ENCODE measurements at regions not wholly inside any gene's neighbourhood (a gene's known extent, or its start where the extent isn't known, plus 50 kb on each side); places are given as distances from the start of the nearest gene placed in this dataset.
"Not testable (repeated sequence)": the region's sequence is repeated elsewhere in the genome, so short reads cannot be mapped to it uniquely, and the experiment has no call there.

DNA sequence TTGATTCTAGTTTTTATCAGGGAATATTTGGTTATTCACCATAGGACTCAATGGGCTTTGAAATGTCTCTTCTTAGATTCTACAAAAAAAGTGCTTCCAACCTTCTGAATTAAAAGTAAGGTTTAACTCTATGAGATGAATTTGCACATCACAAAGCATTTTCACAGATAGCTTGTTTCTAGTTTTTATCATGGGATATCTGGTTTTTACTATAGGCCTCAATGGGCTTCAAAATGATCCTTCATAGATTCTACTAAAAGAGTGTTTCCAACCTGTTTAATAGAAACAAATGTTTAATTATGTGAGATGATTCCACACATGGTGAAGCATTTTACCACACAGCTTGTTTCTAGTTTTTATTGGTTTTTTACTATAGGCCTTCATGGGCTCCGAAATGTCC is 560.7 kb downstream of the KCNJ18 start:
- DNase-seq (ENCODE audit: low read depth), result no peak

DNA sequence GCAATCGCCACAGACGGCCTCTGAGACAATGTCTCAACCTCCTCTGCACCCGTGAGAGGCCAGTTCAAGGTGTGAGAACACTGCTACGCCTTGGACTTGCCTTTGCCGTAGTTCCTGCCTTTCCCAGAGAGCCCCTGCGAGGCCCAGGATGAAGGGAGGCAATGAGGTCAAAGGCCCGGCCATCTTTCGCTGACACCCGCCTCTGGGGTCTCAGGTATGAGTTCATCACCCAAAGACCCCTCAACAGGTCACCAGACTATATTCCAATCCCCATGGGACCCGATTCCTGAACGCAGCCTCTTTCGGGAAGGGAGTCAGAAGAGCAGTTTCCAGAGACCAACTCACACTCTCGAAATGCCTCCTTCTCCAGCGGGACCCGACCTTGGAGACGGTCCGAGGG is 573.5 kb downstream of the KCNJ18 start:
- no peak for DNase-seq (ENCODE audit: low read depth)

DNA sequence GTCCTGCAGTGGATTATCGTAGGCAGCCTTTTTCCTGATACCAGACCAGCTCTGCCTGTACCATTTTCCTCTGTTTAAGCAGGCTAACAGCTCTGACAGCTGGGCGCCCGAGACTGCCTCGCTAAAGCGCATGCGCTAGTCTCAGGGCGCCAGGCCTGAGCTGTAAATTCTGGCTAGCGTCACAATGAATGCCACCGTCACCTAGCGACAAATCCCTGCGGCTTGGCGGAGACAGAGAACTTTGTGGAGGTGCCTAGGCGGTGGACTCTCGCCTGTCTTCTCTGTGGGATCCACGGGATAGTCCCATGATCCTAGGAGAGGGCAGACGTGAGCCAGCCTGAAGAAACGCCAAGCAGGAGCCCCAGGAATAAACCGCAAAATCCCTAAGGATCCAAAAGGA is 573.9 kb downstream of the KCNJ18 start:
- no peak for DNase-seq (ENCODE audit: low read depth)

DNA sequence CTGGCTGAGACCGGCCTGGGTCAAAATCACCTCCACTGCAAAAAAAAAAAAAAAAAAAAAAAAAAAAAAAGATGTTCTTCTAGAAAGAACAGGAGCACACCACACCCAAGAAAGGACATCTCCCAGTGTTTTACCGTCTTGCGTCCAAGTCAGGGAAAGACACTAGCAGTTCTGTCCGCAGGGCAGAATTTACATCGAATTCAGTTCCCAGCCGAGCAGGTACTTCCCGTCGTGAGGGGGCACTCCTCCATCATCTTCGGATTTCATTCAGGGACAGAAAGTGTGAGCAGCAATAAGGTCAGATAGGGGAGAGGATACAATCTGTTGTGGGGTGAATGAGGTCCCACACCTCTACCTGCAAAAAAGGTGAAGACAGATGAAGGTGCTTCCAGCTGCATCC is 574.7 kb downstream of the KCNJ18 start:
- no peak for DNase-seq (ENCODE audit: low read depth)

DNA sequence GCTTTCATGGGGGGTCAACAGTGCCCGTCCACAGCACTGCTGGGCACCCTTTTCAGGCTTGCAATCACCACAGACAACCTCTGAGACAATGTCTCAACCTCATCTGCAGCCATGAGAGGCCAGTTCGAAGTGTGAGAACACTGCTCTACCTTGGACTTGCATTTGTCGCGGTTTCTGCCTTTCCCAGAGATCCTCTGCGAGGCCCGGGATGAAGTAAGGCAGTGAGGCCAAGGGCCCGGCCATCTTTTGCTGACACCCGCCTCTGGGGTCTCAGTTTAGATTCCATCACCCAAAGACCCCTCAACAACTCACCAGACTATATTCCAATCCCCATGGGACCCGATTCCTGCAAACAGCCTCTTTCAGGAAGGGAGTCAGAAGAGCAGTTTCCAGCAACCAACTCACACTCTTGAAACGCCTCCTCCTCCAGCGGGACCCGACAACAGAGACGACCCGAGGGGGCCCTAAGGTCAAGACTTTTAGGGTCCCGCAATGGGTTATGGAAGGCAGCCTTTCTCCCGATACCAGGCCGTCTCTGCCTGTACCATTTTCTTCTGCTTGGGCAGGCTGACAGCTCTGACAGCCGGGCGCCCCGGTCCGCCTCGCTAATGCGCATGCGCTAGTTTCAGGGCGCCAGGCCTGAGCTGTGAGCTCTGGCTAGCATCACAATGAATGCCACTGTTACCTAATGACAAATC is 576.0 kb downstream of the KCNJ18 start:
- DNase-seq (ENCODE audit: low read depth), result no peak

DNA sequence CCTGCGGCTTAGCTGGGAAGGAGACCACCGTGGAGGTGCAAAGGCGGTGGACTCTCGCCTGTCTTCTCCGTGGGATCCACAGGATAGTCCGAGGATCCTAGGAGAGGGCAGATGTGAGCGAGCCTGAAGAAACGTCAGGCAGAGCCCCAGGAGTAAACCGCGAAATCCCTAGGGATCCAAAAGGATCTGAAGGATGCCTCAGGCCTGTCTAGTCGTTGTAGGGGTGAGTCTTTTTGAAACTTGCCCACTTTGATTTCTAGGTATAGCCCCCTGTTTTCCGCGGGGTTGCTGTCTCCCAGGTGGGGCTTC is 576.5 kb downstream of the KCNJ18 start:
- DNase-seq (ENCODE audit: low read depth), result no peak

DNA sequence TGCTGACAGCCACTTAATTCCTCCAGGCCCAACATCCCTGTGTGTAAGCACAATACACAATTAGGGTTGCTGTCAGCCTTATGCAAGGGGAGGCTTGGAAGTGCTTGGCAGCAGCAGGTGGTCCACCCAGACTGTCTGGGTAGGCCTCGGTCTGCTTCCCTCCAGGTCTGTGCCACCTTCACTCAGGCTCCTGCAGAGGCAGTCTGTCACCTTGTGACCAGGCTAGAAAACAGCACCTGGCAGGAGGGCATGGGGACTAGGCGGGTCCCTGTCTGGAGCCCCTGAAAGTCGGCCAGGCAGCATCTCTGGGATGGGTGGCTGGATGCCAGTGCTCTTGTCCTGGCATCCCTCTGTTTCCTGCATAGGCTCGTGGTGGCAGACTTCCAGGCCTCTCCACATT is 578.1 kb downstream of the KCNJ18 start:
- DNase-seq (ENCODE audit: low read depth), result no peak

DNA sequence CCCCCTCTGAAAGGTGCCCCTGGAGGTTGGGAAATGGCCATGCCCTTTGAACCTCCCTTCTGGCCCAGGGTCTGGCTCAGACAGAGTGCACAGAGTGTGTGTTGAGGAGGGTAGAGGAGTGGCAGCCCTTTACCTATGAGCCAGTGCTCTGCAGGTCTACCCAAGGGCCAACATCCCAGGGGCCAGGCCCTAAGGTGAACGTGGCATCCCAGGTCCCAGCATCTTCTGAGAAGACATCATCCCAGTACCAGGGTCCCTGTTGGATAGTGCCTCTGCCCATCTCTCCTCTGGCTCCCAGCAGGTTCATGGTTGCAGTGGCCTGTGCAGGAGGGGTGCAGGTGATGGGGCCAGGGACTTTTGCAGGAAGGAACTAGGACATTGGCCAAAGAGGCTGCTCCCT is 578.5 kb downstream of the KCNJ18 start:
- not testable (repeated sequence) for DNase-seq (ENCODE audit: low read depth)

DNA sequence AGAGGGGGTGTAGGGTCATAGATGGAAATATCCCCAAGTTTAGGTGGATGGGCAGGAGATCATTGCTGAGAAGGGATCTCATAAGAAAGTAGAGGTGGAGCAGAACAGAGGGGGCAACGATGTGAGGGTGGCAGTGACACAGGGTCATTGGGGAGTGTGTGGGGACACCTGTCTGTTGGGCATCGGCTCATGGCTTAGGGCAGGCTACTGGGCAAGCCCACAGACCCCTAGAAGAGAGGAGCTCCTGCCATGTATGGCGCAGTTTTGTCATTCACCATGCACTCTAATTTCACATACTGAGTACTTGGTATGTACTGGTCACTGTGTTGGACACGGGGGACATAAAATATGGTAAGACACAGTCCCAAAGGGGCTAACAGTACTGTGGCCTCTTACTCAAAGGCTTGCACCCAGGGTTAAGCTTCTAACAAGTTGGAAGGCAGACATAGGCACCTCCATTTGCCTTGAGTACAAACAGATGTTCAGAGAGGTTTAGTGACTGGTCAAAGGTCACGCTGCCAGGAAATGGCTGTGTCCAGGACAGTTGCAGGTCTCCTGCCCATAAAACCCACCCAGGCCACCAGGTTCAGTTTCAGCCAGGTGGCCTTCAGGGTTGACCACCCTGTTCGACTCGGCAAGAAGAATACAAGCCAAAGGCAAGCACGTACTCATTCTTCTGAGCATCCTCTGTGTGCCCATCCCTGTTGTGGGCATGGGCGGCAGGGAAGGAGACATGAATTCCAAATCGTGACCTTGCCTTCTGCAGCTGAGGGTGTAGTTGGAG is 580.2 kb downstream of the KCNJ18 start:
- DNase-seq (ENCODE audit: low read depth), result no peak

DNA sequence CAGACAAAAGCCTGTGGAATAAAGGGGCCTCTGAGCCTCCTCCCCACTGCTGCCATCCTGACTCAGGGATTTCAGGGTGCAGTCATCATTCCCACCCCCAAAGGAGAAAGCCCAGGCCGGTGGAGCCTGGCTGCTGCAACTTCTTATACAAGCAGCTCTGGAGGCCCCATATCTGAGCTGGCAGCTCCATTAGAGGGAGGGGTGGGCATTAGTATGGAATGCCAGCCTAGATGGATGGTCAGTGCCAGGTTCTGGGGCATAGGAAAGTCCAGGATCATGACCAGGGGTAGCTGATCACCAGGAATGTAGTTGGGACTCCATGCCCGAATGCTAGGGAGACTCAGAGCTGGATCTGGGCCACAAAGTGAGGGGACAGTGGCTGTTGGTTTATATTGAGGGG is 581.0 kb downstream of the KCNJ18 start:
- no peak for DNase-seq (ENCODE audit: low read depth)

DNA sequence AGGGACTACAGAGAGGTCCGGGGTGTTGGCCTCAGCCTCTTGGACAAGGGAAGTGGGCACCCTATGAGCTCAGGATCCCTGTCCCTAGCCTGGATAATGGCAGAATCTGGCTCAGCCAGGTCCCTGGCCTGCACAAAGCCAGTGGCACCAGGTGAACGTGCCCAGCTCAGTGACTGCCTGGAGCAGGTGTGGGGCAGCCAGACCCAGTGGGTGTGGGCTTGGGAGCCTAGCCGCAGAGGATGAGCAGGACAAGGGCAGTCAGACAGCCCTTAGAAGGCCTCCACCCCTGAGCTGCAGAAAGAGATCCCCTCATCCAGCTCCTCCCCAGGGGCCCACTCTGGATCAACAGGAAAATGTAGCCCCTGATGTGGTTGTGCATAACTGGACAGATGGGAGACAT is 585.3 kb downstream of the KCNJ18 start:
- no peak for DNase-seq (ENCODE audit: low read depth)

DNA sequence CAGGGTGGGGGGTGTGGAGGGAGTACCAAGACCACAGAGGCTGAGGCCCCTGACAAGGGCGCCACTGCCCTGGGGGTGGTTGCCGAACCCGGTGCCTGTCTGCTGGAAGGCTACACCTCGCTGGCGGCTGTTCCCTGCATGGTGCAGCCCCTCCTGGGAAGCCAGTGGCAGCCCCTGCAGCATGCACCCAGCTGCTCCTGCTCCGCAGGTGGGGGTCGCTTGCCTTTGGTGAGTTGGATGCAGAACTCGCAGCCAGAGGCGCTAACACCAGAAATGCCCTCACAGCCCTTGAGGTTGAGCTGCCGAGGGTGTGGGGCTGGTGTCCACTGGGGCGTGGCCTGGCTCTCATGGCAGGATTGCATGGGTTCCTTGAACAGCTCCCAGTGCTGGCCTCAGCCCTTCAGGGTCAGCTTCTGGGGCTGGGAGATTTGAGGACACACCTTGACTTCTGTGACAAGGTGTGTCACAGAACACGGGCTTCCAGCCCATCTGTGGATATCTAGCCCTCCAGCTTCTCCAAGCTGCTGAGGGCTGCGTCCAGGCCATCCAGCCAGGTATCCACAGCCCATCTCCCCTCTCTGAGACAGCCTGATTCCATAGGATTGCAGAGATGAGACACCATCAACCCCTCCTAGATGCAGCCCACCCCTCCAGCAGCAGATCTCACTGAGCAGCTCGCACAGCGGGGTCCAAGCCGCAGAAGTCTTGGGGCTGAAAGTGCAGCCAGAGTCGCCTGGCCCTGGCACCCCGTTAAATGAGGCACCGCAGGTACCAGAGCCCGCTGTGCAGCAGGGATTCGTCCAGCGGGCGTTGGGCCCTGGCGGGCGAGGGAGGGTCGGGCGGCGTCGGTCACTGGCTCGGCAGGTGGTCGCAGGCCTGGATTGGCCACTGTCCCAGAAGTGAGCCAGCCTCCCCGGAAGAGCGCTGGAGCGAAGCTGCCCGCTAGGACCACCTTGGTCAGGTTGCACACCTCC is 586.3 kb downstream of the KCNJ18 start:
- DNase-seq (ENCODE audit: low read depth), result no peak

DNA sequence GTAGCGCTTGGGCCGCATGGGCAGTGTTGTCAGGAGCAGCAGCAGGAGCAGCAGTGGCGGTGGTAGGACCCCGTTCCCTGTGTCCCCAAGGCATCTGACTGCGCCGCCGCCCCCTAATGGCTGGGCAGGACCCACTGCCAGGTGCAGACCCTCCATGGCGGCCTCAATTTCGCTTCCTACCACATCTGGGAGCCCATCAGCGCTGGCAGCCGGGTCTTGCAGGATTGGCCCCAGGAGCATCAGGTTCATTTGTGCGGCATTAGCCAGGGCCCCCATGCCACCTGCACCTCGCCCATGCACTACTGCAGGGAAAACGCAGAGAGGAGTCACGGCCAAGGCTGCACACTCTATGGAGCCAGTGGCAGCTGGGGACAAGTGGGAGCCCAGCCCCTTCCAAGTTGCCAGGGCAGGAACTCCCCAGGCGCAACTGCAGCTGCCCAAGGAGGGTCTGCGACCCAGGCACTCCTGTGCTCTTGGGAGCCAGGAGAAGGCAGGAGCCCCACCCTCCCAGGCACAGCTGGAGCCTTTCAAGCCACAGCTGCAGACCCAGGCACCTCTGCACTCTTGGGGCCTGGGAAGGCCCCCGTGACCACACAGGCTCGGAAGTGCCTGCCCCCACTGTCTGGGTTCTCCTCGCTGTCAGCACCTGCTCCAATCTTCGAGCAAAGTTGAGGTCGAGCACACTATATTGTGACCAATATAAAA is 594.2 kb downstream of the KCNJ18 start:
- DNase-seq (ENCODE audit: low read depth), result no peak

DNA sequence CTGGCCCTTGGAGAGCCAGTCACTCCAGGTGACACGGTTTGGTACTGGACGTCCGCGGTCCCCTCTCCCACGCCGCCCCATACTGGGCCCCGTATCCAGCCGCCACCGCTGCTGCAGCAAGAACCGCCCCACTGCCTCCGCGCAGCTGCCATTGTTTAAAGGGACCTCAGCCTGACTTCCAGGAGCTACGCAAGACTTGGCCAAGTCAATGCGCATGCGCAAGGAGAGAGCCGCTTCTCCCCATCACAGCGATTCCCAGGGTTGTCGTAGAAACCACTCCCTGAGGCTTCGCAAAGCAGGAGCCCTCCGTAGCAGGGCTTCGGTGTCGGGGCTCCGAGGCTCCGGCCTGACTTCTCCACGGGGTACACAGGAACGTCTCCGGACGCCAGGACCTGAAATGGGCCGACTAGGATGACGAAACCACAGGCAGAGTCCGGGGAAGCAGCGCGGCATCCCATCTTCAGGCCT is 606.2 kb downstream of the KCNJ18 start:
- not testable (repeated sequence) for DNase-seq (ENCODE audit: low read depth)

DNA sequence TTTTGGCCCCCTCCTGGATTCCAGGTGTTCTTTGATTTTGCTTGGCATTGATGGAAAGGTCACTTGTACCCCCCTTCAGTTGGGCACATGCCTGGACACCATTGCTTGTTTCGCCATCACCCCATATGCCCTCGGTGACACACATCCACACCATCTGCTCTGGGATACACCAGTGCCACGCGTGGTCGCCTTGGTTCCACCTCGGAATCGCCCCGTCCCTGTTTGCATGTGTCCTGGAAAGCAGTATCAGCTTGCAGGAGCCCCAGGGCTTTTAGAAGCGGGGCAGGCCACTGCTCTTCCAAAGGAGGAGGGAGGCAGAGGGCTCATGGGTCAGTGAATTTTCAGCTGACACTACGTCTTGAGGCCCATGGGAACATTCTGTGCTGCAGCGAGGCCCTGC is 607.9 kb downstream of the KCNJ18 start:
- DNase-seq (ENCODE audit: low read depth), result no peak

DNA sequence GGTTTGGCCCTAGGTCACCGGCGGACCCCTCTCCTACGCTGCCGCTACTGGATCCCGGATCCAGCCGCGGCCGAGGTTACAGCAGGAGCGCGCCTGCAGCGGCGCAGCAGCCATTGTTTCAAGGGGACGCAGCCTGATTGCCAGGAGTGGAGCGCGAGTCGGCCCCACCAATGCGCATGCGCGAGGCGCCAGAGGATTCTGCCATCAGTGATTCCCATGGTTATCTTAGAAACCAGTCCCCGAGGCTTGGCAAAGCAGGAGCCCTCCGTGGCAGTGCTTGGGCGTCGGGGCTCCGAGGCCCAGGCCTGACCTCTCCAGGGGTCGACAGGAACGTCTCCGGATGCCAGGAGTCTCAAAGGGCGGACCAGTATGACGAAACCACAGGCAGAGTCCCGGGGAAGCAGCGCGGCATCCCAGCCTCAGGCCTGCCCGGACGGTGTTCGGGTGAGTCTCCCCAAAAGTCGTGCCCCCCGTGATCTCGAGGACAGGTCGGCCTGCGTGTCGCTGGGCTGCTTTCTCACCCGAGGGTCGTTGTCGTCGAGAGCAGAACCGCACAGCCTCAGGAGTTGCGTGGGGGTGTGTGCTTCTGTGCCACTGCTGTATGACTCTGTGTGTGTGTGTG is 608.5 kb downstream of the KCNJ18 start:
- no peak for DNase-seq (ENCODE audit: low read depth)

DNA sequence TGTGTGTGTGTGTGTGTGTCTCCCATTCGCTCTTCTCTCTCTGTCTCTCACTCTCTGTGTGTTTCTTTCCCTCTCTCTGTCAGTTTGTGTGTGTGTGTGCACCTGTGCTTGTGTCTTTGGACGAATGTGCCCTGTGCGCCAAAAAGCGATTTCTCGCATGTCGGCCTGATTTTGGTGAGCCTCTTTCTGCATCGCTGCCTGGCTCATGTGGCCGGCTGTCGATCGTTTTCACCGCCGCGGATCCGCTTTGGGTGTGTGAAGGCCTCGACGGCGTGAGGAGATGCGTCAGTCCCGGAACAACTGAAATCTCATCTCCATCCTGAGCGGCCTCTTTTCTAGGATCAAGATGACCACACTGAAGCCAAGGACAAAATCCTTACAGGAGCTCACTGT is 609.0 kb downstream of the KCNJ18 start:
- no peak for DNase-seq (ENCODE audit: low read depth)

DNA sequence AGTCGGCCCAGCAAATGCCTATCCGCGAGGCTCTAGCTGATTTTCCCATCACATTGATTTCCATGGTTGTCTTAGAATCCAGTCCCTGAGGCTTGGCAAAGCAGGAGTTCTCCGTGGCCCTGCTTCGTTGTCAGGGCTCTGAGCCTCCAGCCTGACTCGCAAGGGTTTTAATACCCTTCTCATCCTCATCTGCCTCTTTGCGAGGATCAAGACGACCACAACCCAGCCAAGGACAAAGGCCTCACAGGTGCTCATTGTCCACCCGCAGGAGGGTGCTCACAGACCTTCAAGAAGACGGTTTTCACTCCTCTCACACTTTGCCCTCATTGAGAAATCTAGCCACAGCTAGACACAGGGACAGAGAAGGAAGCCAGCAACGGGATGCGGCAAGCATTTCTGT is 610.8 kb downstream of the KCNJ18 start:
- DNase-seq (ENCODE audit: low read depth), result no peak

DNA sequence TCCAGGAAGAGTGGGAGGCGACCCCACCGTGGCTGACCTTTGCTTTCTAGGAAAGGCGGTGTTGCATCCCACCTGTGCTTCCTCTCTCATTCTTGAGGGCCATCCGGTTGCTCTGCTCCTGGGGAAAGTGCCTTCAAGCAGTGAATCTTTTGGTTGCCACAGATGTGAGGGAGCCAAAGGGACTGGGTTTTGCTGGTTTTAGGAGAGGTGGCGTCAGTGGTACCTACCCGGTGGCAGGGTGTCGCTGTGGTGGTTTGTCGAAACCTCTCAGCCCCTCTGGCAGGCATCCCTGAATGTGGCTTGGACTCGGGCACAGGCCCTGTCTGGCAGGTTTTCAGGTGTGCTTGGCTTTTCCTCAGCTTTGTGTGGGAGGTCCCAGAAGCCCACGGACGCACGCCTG is 611.5 kb downstream of the KCNJ18 start:
- no peak for DNase-seq (ENCODE audit: low read depth)

DNA sequence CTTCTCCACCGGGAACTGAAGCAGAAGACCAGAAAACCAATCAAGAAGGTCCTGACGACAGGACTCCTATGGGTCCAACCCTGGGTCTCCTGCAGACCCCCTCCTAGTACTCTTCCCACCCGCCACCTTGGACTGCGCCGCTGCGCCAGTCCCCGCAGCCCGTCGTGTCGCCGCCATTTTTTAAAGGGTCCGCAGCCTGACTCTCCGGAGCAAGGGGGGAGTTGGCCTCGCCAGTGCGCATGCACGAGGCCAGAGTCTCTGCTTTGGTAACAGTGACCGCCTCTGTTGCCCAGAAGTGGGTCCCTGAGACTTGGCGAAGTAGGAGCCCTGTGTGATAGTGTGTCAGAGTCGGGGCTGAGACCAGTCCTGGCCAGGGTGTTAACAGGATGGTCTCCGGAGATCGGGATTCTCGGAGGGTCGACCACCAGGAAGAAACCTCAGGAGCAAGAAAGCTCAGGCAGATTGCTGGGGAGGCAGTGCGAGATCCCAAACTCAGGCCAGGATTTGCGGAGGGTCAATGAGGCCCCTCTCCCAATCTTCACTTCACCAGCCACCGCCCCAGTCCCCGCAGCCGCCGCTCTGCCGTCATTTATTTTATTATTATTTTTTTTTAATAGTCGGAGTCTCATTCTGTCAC is 612.5 kb downstream of the KCNJ18 start:
- no peak for DNase-seq (ENCODE audit: low read depth)

Measured in renal cortical epithelial cell (primary cell).